ENCODE measurements at regions not wholly inside any gene's neighbourhood (a gene's known extent, or its start where the extent isn't known, plus 50 kb on each side); places are given as distances from the start of the nearest gene placed in this dataset.

- no peak for TF ChIP-seq CTCF (IDR thresholded peaks at IDR 0.05; ENCODE audit: borderline replicate concordance, extremely low read depth, low read length, poor library complexity, severe bottlenecking)
- no peak for TF ChIP-seq EZH2 (IDR thresholded peaks at IDR 0.05; ENCODE audit: borderline replicate concordance, low read depth, low read length, severe bottlenecking)
Observed at GRCh38 chr11:122559734-122560382, 95.7 kb upstream of the UBASH3B start.
